ENCODE measurements at regions not wholly inside any gene's neighbourhood (a gene's known extent, or its start where the extent isn't known, plus 50 kb on each side); places are given as distances from the start of the nearest gene placed in this dataset.
"Not testable (repeated sequence)": the region's sequence is repeated elsewhere in the genome, so short reads cannot be mapped to it uniquely, and the experiment has no call there.

DNA sequence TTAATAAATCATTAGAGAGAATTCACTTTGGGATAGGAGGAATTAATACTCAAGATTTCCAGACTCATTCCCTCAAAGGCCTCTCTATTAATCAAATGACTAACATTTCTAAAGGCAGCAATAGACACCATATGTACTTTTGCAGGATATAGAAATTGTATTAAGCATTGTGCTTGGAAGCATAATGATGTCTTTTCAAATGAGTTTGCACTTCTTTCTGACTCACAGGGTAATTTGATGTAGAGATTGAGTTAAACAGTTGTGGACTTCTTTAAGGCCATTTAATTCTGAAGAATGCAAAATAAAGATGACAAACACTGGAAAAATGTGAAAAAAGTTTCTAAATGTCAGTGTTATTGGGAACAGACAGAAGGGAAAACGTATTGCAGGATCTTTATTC lies 63.4 kb upstream of the CSRP2 start:
- Histone ChIP-seq H3K27ac (no peak overlapping the region), H3K36me3 (no peaks in the 10 kb centered on the region), H3K4me3 (no peak overlapping the region), H3K9me3 (no peaks in the 10 kb centered on the region), H3K4me1 (no peaks in the 10 kb centered on the region), H3K27me3 (no peaks in the 10 kb centered on the region)
- intact Hi-C loops (cut with DNase I): no loop called here
- TF ChIP-seq CTCF (IDR thresholded peaks at IDR 0.05): no peak
- no peak for DNase-seq (ENCODE audit: low spot score in 2 of 2)

DNA sequence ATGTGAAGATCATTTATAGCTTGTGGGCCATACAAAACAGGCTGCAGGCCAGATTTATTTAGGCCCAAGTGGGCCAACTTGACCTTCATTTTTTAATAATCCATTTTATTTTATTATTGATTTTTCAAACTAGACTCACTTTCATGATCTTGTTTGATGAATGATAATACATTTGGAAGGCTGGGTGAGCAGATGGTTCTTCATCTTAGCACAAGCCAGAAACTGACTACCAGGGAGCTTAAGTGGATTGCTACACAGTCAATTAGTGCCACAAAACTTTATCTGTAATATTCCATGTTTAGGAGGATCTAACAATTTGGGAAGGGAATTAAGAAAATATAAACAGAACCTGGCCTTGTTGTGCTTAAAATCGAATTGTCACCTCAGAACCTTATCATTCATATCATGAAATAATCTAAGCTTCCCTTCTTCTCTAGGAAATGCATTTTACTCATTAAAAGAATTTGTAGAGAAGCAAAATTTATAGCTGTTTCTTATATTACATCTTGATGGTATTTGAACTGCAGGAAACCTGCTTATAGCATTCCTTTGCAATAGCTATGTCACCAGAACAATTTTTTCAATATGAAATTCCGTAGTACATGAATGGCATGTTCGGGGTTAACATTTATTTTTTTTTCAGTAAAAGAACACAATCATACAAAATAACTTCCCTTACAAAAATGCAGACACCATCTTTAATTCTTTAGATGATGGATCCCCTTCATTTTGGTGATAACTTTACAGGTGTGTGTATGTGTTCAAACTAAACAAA lies 62.0 kb upstream of the CSRP2 start:
- no peaks in the 10 kb centered on the region for H3K27me3 ChIP-seq
- no peaks in the 10 kb centered on the region for H3K36me3 ChIP-seq
- no peak overlapping the region for H3K27ac ChIP-seq
- TF ChIP-seq CTCF (IDR thresholded peaks at IDR 0.05): no peak
- DNase-seq (ENCODE audit: low spot score in 2 of 2): no peak
- no peaks in the 10 kb centered on the region for H3K4me1 ChIP-seq
- intact Hi-C loops (cut with DNase I): no loop called here
- H3K4me3 ChIP-seq: no peak overlapping the region
- H3K9me3 ChIP-seq: no peaks in the 10 kb centered on the region

DNA sequence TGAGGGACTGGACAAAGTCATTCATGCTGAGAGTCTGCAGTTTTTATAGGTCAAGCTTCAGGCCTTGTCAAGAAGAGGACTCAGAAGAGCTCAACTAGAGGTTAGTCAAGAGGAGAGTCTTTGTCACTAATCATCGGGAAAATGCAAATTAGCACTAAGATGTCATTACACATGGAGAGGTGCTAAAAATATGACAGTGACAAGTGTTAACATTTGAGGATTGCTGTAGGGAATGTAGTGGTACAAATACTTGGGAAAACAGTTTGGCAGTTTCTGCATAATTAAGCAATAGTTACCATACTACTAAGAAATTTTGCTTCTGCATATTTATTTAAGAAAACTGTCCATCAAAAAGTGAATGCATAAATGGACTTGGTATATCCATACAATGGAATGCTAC lies 60.9 kb upstream of the CSRP2 start:
- no peaks in the 10 kb centered on the region for H3K4me1 ChIP-seq
- H3K27ac ChIP-seq: no peak overlapping the region
- intact Hi-C loops (cut with DNase I): no loop called here
- no peaks in the 10 kb centered on the region for H3K36me3 ChIP-seq
- DNase-seq (ENCODE audit: low spot score in 2 of 2): no peak
- no peak overlapping the region for H3K4me3 ChIP-seq
- TF ChIP-seq CTCF (IDR thresholded peaks at IDR 0.05): no peak
- H3K9me3 ChIP-seq: no peaks in the 10 kb centered on the region
- H3K27me3 ChIP-seq: no peaks in the 10 kb centered on the region

- Histone ChIP-seq H3K27me3 (no peaks in the 10 kb centered on the region), H3K9me3 (no peaks in the 10 kb centered on the region), H3K4me3 (no peak overlapping the region), H3K4me1 (no peaks in the 10 kb centered on the region), H3K36me3 (no peaks in the 10 kb centered on the region), H3K27ac (no peak overlapping the region)
- DNase-seq (ENCODE audit: low spot score in 2 of 2): no peak
- intact Hi-C loops (cut with DNase I): no loop called here
- TF ChIP-seq CTCF (IDR thresholded peaks at IDR 0.05): no peak
These were observed 57.7 kb upstream of the CSRP2 start for GRCh38 chr12:76936275-76937193.

GRCh38 chr12:76933392-76933791 lies 54.6 kb upstream of the CSRP2 start:
- H3K9me3 ChIP-seq; H3K36me3 ChIP-seq; H3K27ac ChIP-seq; intact Hi-C loops (cut with DNase I); H3K27me3 ChIP-seq; H3K4me3 ChIP-seq; DNase-seq (ENCODE audit: low spot score in 2 of 2); H3K4me1 ChIP-seq: not testable (repeated sequence)

DNA sequence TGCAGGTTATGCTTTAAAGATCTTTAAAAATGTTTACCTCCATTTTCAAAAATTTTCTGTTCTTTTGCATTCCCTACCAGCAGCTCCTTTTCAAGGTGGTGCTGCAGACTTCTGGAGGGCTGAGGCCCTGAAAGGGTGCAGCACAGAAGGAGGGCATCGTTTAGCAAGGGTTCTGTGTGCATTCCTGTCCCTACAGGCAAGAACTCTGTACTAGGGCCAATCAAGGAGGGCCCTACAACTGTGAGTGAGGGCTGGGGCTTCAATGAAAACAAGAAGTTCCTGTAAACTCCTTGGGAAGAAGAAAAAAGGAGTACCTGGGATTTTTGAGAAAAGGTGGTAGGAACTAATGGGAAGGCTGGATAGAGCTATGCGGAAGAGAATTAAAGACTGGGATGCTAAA lies 50.7 kb upstream of the CSRP2 start:
- no peaks in the 10 kb centered on the region for H3K36me3 ChIP-seq
- H3K27ac ChIP-seq: no peak overlapping the region
- H3K4me1 ChIP-seq: no peaks in the 10 kb centered on the region
- intact Hi-C loops (cut with DNase I): loop anchor here (5.0 kb wide), 1 partner anchor 307 kb away; no protein-coding TSS in a partner anchor
- no peak for DNase-seq (ENCODE audit: low spot score in 2 of 2)
- H3K4me3 ChIP-seq: no peak overlapping the region
- no peaks in the 10 kb centered on the region for H3K27me3 ChIP-seq
- H3K9me3 ChIP-seq: no peaks in the 10 kb centered on the region
- no peak for TF ChIP-seq CTCF (IDR thresholded peaks at IDR 0.05)

Measured in ascending aorta (tissue), 2 donors.